BJ (cell line): ENCODE measurements at regions not wholly inside any gene's neighbourhood (a gene's known extent, or its start where the extent isn't known, plus 50 kb on each side); places are given as distances from the start of the nearest gene placed in this dataset.
"Not testable (repeated sequence)": the region's sequence is repeated elsewhere in the genome, so short reads cannot be mapped to it uniquely, and the experiment has no call there.

Experiments used
- CTCF ChIA-PET: fragments of 350-600 bp; formaldehyde crosslinking; extraction: SDS; loops from one replicate; lab custom pipeline; 2021; ENCODE audit warnings: antibody characterized with exemption, inconsistent platforms; lab: Yijun Ruan, JAX
- POLR2A ChIA-PET: fragments of 300-600 bp; sonication (Branson Sonifier 250); formaldehyde crosslinking; extraction: SDS; loops from one replicate; lab custom pipeline; 2021; ENCODE audit warnings: antibody characterized with exemption; lab: Charles Lee
- DNase-seq: peaks from one replicate; pipeline ENCODE4 v3.0.0-alpha.2; 2011; ENCODE audit warnings: low read depth
- H3K27me3 ChIP-seq: 2 replicates; pipeline ENCODE4 v1.6.0; 2011; ENCODE audit warnings: low read length; ENCODE audit not compliant: control insufficient read depth, insufficient read depth
- H3K36me3 ChIP-seq: 2 replicates; pipeline ENCODE4 v1.5.1; 2011; ENCODE audit warnings: low read length; ENCODE audit not compliant: control insufficient read depth, insufficient read depth
- H3K4me3 ChIP-seq: 2 replicates; pipeline ENCODE4 v1.5.1; 2011; ENCODE audit warnings: low read depth, mild to moderate bottlenecking, control low read depth, low read length
- TF ChIP-seq, protein P1 (sequence below): IDR thresholded peaks from 2 replicates; pipeline ENCODE4 v1.5.1; 2011; ENCODE audit warnings: low read depth, mild to moderate bottlenecking, control low read depth, inconsistent platforms, low read length, moderate library complexity; ENCODE audit not compliant: insufficient read depth

DNA sequence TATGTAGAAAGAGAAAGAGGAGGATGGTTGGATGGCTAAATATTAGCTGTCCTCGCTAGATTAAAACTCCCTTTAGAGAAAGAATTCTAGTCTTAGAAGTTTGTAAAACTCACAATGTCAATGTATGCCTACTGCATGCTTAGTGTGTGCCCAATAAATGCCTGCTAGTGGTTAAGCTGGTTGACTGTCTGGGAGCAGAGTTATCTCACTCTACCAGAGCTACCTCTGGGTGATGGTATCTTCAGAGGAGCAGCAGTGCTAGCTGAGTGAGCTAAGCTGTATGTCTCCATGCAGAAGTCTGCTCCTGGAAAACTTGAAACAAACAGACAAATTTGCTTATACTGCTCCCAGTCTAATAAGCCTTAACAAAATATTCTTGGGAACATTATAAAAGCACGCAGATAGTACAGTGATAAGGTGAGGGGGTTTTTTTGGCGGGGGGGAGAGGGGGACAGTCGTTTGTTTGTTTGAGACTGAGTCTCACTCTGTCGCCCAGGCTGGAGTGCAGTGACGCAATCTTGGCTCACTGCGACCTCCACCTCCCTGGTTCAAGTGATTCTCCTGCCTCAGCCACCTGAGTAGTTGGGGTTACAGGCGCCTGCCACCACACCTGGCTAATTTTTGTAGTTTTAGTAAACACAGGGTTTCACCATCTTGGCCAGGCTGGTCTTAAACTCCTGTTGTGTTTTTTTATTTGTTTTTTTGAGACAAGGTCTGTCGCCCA is 202.8 kb upstream of the TSC22D1 start:
- ChIA-PET POLR2A (no interaction called here), CTCF (interaction anchor here (0.5 to 1.0 kb wide), 3 partner anchors 12 to 105 kb away, joined by 3 to 10 read pairs (median 3); no protein-coding TSS in a partner anchor)
- Histone ChIP-seq H3K27me3 (no peaks in the 10 kb centered on the region), H3K4me3 (no peak overlapping the region), H3K36me3 (no peaks in the 10 kb centered on the region)
- TF ChIP-seq, protein P1, sequence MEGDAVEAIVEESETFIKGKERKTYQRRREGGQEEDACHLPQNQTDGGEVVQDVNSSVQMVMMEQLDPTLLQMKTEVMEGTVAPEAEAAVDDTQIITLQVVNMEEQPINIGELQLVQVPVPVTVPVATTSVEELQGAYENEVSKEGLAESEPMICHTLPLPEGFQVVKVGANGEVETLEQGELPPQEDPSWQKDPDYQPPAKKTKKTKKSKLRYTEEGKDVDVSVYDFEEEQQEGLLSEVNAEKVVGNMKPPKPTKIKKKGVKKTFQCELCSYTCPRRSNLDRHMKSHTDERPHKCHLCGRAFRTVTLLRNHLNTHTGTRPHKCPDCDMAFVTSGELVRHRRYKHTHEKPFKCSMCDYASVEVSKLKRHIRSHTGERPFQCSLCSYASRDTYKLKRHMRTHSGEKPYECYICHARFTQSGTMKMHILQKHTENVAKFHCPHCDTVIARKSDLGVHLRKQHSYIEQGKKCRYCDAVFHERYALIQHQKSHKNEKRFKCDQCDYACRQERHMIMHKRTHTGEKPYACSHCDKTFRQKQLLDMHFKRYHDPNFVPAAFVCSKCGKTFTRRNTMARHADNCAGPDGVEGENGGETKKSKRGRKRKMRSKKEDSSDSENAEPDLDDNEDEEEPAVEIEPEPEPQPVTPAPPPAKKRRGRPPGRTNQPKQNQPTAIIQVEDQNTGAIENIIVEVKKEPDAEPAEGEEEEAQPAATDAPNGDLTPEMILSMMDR: no peak
- no peak for DNase-seq

DNA sequence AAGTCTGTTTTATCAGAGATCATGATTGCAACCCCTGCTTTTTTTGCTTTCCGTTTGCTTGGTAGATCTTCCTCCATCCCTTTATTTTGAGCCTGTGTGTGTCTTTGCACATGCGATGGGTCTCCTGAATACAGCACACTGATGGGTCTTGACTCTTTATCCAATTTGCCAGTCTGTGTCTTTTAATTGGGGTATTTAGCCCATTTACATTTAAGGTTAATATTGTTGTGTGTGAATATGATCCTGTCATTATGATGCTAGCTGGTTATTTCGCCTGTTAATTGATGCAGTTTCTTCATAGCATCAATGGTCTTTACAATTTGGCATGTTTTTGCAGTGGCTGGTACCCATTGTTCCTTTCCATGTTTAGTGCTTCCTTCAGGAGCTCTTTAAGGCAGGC is 199.2 kb upstream of the TSC22D1 start:
- H3K4me3 ChIP-seq, CTCF ChIA-PET, H3K27me3 ChIP-seq, DNase-seq, H3K36me3 ChIP-seq, POLR2A ChIA-PET: not testable (repeated sequence)

DNA sequence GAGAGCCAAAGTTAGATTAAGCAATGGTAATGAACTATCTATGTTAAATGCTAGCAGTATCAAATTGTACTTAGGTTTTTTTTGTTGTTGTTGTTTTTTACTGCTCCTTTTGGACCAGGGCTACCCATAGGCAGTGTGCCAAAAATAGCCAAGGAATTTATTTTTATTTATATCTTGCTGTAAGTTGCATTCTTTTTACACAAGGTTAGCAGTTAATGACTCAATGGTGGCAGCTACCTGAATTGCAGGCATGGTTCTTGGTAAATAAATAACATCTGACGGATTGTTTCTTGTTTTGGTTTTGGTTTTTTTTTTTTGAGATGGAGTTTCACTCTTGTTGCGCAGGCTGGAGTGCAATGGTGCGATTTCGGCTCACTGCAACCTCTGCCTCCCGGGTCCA is 194.8 kb upstream of the TSC22D1 start:
- no peak for DNase-seq
- Histone ChIP-seq H3K4me3 (no peak overlapping the region), H3K36me3 (no peaks in the 10 kb centered on the region), H3K27me3 (no peaks in the 10 kb centered on the region)
- TF ChIP-seq, protein P1: no peak
- CTCF ChIA-PET: interaction anchor here (0.9 to 1.5 kb wide), 2 partner anchors 12 to 13 kb away, joined by 3 read pairs; no protein-coding TSS in a partner anchor
- POLR2A ChIA-PET: no interaction called here

DNA sequence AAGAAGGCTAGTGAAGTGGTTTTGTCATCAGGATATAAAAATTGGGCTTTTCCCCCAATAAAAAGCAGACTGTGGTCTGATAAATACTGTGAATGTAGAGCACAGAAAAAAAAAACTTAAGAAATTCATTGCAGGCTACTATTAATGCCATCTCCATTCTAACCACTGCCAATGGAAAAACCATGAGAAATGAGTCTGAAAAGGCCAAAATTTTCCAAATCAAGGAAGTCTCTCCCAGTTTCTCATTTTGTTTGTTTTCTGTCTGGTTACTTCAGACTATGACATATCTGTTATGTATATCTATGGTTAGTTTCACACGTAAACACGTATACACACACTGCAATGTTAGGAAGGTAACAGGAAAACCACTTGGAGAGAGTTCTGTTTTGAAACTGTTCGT is 193.6 kb upstream of the TSC22D1 start:
- Histone ChIP-seq H3K27me3 (no peaks in the 10 kb centered on the region), H3K36me3 (no peaks in the 10 kb centered on the region), H3K4me3 (no peak overlapping the region)
- ChIA-PET CTCF (no interaction called here), POLR2A (no interaction called here)
- no peak for DNase-seq
- TF ChIP-seq, protein P1: no peak

DNA sequence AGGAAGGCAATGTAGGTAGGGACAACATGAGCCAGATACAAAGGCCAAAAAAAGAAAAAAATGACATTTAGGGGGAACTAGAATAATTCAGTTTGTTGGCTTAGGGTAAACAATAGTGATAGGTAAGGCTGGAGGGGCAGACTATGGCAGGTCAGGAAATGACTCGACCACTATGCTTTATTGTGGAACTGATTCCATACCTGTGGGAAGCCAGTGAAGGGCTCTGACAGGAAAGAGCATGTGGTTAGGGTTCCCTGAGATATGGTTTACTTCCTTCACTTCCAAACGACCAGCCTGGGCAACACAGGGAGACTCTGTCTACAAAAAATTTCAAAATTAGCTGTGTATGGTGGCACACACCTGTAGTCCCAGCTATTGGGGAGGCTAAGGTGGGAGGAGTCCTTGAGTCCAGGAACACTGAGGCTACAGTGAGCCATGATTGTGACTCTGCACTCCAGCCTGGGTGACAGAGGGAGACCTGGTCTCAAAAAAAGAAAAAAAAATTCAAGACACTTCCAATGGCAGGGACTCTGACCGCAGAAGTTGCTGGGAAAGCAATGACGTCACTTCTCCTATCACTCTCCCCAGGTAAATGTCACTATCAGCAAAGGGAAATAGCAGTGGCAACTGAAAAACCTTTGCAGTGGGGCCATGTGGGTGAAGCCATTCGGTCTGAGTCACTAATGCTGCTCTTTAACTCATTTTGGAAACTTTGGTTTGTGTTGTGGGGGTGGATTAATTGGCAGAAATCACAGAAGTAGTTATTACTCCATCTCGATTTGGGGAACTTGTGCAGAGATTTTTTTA is 192.8 kb upstream of the TSC22D1 start:
- ChIA-PET CTCF (no interaction called here), POLR2A (no interaction called here)
- no peak for DNase-seq
- TF ChIP-seq, protein P1: no peak
- no peak overlapping the region for H3K4me3 ChIP-seq
- H3K27me3 ChIP-seq: no peaks in the 10 kb centered on the region
- H3K36me3 ChIP-seq: no peaks in the 10 kb centered on the region
